Progenitor cell of endocrine pancreas (in vitro differentiated cells): ENCODE measurements at regions not wholly inside any gene's neighbourhood (a gene's known extent, or its start where the extent isn't known, plus 50 kb on each side); places are given as distances from the start of the nearest gene placed in this dataset.

Source experiments
- DNase-seq: peaks from one replicate; pipeline ENCODE4 v3.0.0; 2021; ENCODE audit warnings: low spot score; ENCODE audit not compliant: unreplicated experiment
- H3K27ac Mint-ChIP-seq: 2 replicates; pipeline ENCODE4 v1.8.0; 2021; ENCODE audit warnings: mild to moderate bottlenecking, moderate library complexity, mixed read lengths
- H3K27me3 Mint-ChIP-seq: 2 replicates; pipeline ENCODE4 v1.8.0; 2021; ENCODE audit warnings: mixed read lengths
- H3K36me3 Mint-ChIP-seq: 2 replicates; pipeline ENCODE4 v1.8.0; 2022; ENCODE audit warnings: mixed read lengths; ENCODE audit not compliant: insufficient read depth
- H3K4me1 Mint-ChIP-seq: 2 replicates; pipeline ENCODE4 v1.8.0; 2021; ENCODE audit warnings: low read depth, mixed read lengths
- H3K4me3 Mint-ChIP-seq: 2 replicates; pipeline ENCODE4 v1.8.0; 2021; ENCODE audit warnings: low read depth, mild to moderate bottlenecking, moderate library complexity, mixed read lengths
- H3K9me3 Mint-ChIP-seq: 2 replicates; pipeline ENCODE4 v1.8.0; 2021; ENCODE audit warnings: low read depth, mixed read lengths
- CTCF ChIP-seq: fragments of 200-600 bp; sonication (generic); IDR thresholded peaks from one replicate; pipeline ENCODE4 v1.5.0; 2021; ENCODE audit warnings: antibody characterized with exemption, mild to moderate bottlenecking; ENCODE audit not compliant: unreplicated experiment

GRCh38 chr6:71567562-71567961 is 279.0 kb downstream of the OGFRL1 start:
- no peak overlapping the region for H3K4me3 Mint-ChIP-seq
- no peak for DNase-seq
- no peaks in the 10 kb centered on the region for H3K27me3 Mint-ChIP-seq
- no peaks in the 10 kb centered on the region for H3K36me3 Mint-ChIP-seq
- no peak for TF ChIP-seq CTCF
- H3K4me1 Mint-ChIP-seq: no peaks in the 10 kb centered on the region
- no peak overlapping the region for H3K27ac Mint-ChIP-seq
- H3K9me3 Mint-ChIP-seq: peaks cover 3% of the 10 kb centered on the region

- Mint-ChIP-seq H3K9me3 (no peaks in the 10 kb centered on the region), H3K27ac (no peak overlapping the region), H3K27me3 (no peaks in the 10 kb centered on the region), H3K4me1 (no peaks in the 10 kb centered on the region), H3K4me3 (no peak overlapping the region), H3K36me3 (no peaks in the 10 kb centered on the region)
- DNase-seq: no peak
- no peak for TF ChIP-seq CTCF
These were observed 289.2 kb downstream of the OGFRL1 start for GRCh38 chr6:71577766-71578165.

- DNase-seq: no peak
- TF ChIP-seq CTCF: no peak
- Mint-ChIP-seq H3K36me3 (no peaks in the 10 kb centered on the region), H3K9me3 (no peaks in the 10 kb centered on the region), H3K27me3 (no peaks in the 10 kb centered on the region), H3K4me3 (no peak overlapping the region), H3K27ac (no peak overlapping the region), H3K4me1 (no peaks in the 10 kb centered on the region)
These were observed 291.3 kb downstream of the OGFRL1 start for GRCh38 chr6:71579902-71580301.

- H3K4me1 Mint-ChIP-seq: no peaks in the 10 kb centered on the region
- DNase-seq: no peak
- H3K4me3 Mint-ChIP-seq: no peak overlapping the region
- H3K9me3 Mint-ChIP-seq: no peaks in the 10 kb centered on the region
- TF ChIP-seq CTCF: no peak
- no peaks in the 10 kb centered on the region for H3K36me3 Mint-ChIP-seq
- H3K27me3 Mint-ChIP-seq: no peaks in the 10 kb centered on the region
- no peak overlapping the region for H3K27ac Mint-ChIP-seq
These were observed 294.2 kb downstream of the OGFRL1 start for GRCh38 chr6:71582820-71583219.

GRCh38 chr6:71584712-71585436 is 296.3 kb downstream of the OGFRL1 start:
- DNase-seq: no peak
- no peaks in the 10 kb centered on the region for H3K36me3 Mint-ChIP-seq
- TF ChIP-seq CTCF: no peak
- H3K27ac Mint-ChIP-seq: no peak overlapping the region
- H3K9me3 Mint-ChIP-seq: no peaks in the 10 kb centered on the region
- H3K4me3 Mint-ChIP-seq: no peak overlapping the region
- no peaks in the 10 kb centered on the region for H3K4me1 Mint-ChIP-seq
- H3K27me3 Mint-ChIP-seq: no peaks in the 10 kb centered on the region
